ENCODE measurements at regions not wholly inside any gene's neighbourhood (a gene's known extent, or its start where the extent isn't known, plus 50 kb on each side); places are given as distances from the start of the nearest gene placed in this dataset.
"Not testable (repeated sequence)": the region's sequence is repeated elsewhere in the genome, so short reads cannot be mapped to it uniquely, and the experiment has no call there.

DNA sequence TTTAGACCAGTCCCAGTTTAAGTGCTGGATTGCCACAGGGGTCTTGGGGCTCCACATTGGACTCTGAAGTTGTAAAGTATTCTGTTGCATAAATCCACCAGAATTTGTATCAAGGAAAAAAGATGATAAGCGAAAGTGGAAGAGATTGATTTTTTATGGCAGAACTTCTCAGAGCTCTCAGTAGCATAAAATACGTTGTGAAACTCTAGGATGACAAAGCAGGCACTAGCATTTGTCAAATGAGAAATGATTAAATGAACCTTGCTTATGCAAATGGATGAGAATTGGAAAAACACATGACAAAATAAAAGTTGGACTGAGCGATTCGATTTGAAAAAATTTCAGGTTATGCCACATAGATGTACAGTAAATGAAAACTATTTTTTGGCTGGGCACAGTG lies 253.8 kb upstream of the RAB4A start:
- DNase-seq = no peak

DNA sequence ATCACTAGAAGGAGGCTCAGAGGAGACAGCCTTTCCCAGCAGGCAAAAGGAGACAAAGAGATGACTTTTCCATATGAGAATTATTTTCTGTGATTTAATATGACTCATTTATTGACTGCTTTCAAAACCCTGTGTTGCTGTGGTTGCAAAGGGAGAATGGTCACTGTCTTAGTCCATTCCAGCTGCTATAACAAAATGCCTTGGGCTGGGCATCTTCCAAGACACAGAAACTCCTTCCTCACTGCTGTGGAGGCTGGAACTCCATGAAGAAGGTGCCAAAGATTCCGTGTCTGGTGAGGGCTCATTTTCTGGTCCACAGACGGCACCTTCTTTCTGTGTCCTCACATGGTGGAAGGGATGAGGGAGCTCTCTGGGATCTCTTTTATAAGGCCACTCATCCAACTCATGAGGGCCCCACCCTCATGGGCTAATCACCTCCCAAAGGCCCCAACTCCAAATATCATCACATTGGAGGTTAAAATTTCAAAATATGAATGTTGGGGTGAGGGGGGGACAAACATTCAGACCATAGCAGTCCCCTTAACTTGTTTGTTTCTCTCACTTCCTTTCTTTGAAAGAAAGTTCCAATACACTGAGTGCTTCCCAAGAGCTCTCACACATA lies 252.1 kb upstream of the RAB4A start:
- no peak for DNase-seq

DNA sequence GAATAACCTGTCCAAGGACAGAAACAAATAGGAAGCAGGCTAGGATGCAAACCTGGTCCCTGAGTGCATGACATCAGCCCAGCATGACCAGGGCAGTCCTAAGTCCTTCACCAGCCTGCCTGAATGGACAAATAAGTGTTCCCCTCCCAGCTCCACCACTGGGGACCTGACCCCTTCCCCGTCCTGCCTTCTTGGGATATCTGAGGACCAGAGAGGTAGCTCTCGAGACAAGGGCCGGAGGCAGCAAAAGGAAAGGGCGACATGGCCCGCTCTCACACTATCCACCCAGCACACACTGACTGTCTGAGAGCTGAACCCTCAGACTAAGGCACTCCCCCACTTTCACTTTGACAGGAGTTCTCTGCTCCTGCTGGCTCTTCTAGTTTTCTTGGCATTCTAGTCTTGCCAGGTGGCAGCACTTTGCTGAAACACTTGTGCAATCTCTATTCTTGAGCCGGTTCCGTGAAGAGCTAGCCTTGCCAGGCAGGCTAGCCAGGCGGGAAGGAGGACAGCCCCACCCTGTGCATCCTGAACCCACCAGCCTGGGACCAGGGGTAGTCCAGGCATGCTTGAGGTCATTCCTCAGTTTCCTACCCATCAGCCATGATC lies 251.1 kb upstream of the RAB4A start:
- DNase-seq = no peak

DNA sequence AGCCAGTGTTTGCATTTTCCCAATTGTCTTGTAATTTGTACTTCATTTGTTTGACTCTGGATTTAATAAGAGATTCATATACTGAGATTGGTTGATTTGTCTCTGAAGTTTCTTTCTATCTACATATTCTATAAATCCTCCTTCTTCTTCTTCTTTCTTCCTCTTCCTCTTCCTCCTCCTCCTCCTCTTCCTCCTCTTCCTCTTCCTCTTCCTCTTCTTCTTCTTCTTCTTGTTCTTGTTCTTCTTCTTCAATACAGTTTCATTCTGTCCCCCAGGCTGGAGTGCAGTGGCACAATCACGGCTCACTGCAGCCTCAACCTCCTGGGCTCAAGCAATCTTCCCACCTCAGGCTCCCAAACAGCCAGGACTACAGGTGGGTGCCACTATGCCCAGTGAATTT lies 249.9 kb upstream of the RAB4A start:
- not testable (repeated sequence) for DNase-seq

DNA sequence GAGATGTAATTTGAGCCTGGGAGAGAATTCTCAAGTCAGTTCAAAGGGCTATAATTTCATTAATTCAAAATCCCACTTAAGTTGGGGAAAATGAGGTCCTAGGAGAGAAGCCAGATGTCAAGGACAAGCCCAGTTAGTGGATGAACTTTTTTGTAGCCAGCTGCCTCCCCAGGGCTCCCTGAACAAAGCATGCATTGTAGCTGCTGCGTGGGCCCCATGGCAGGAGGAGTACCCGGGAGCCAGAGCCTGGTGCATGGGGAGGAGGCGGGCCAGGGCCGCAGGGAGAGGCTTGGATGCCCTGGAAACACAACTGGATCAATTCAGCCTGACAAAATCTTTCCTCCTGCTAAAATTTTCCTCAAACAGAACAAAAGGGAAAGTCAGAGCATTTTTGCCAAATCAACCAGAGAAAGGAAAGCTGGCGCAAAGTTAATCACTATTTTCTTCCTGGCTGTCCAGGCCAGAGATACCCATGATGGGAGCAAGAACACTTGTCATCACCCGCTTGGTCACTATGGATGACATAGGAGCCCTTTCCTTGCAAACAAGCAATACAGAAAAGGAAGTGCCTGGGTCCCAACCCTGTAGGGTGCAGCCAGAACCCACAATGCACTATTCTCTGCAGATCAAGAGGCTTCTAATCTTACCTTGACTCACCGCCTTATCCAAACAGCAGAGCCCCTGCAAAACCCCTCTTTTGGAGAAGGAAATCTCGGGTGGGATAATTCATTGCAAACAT lies 248.1 kb upstream of the RAB4A start:
- DNase-seq = no peak

DNA sequence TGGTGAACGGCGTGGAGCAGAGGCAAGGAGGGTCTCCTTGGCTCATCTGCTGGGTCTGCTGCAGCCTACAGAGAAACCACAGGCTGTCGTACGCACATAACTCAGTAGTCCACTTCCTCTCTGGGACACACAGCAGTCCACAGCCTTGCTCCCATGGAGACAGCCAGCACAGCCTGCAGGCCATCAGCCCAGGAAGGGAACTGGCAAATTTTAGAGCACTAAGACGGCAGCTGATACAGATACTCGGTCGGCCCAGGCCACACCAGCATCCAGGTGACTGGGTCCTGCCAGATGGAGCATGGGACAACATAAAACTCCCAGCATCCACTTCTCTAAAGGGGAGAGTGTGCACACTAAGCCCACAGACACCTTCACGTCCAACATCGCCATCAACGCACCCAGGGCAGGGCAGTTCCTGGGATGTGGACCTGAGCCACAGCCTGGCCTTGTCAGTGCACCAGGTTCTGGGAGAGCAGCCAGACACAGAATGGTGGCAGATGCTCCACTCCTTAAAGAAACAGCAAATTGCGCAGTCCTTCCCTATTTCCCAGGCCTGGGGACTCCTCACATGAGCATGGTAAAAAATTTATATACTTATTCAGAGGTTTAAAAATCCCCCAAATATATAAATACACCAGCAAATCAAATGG lies 247.1 kb upstream of the RAB4A start:
- no peak for DNase-seq

DNA sequence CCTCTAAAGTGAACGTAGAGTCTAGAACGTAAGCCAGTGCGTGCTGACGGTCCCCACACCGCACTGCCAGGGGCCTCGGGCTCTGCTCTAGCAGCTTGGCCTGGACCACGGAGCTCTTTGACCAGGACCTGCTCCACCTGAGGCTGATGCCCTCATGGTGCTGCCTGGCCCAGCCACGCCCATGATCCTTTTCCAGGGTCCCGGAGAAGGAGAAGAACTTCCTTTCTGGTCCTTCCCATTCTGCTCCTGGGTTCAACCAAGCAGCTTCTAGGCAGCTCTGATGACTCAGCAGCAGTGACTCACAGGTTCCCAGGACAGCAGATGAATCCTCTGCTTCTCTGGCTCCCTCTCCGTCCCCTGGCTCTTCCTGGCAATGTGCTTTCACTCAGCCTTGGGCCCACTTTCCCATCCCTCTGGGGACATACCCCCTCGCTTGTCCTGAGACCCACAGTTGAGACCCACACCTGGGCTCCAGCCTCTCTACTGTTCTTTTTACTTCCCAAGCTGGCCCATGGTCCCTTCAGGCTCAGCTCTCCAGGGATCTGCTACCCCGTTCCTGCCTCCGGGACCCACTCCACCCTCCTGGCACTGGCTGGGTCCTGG lies 246.3 kb upstream of the RAB4A start:
- DNase-seq = no peak

DNA sequence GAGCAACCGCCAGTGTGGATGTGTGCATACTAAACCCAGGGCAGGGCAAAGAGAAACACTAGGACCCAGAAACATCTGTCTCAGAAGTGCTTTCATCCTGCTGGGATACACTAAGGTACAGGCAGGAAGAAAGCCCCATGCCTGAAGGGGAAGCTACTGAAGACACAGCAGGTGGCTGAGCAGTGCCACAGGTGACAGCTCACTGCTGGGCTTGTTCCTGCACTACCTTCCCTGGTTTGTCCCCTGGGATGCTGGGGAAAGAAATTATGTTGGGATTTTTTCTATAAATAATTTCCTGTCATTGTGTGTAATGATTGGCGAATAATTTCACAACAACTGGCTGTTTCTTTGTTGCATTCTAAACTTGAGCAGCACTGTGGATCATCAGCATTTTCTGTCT lies 245.3 kb upstream of the RAB4A start:
- DNase-seq = no peak

DNA sequence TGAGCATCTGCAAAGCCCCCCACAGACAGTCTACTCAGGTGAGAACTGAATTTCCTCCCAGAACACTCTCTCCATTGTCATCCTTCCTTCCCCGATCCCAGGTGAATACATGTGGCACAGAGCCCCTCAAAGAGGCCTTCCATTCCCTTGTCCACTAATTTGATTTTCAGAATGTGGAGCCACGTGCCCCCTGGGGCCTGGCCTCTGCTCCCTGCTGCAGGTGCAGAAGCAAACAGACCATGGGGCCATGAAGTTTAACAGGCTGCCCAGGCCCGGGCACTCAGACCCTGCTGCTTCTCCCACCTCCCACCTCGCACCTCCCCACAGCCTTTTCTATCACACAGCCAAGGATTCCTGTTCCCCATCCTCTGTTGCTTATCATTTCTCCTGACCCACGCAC lies 243.8 kb upstream of the RAB4A start:
- DNase-seq = no peak

DNA sequence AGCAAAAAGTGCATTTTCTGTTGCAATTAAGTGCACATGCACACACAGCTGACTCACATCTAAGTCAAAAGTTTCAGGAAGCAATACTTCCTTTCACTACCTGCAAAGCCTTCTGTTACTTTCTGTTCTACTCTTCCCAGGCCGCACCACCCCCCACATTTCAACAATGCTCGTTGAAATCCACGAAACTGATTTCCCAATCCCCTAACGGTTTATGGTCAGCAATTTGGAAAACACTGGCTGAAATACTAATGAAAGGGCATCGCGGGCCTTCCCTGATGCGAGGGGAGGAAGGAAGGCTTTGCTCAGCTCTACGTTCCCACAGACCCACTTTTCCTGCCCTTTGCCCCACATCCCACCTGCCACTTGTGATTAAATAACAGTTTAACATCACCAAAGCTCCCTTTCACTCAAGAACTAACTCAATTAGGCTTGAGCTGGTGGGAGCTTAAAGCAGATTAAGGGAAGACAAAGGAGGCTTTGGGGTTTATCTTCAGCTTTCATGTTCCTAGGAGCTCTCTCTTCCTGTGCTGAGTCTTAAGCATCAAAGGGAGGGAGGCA lies 243.2 kb upstream of the RAB4A start:
- no peak for DNase-seq

DNA sequence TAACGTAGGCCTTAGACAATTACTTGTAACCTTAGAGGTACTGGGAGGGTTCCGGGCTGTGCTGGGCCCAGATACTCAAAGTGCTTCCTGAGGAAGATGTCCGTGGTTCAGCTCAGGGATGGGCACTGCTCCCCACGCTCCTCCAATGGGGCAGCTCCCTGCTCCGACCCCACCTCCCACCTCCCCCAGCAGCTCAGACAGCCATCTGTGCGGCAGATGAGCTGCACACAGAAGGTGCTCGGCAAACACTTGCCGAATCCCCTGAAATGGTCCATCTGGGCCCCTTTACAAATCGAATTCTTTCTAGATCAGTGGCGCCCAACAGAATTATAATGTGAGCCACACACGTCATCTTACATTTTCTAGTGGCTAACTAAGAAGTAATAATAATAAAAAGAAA lies 242.4 kb upstream of the RAB4A start:
- DNase-seq = no peak

DNA sequence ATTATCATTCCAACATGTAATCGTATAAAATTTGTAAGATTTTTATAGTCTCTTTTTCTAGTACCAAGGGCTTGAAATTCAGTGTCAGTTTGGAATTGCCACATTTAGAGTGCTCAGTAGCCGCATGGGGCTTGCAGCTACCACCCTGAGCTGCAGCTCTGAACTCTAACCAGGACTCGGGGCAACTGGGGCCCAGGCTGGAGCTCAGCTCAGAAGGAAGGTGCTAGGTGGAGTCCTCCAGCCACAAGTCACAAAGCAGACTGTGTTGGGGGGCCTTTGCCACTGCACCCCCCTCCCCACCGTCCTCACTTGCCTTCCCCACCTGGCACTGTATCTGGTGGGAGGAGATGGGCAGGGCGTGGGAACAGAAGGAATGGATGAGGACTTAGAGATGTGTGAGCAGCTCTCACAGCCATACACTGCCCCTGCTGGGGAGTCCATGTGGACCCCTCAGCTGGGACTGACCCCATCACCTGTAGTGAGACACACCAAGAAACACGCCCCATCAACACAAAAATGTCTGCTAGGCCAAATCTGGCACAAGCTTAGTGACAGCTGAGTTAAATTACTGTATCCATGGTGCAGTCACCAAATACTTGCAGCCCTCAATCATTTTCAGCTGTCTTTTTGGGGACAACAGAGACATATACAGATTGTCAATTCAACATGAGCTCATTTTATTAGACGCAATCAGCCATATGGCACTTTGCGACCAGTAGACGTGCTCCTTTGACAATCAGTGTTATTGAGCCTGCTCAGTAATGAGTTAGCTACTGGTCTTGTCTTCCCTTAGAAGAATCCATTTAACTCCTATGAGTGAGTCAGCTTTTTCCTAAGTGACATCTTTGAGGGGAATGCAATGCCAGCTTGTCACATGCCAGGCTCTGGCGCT lies 241.7 kb upstream of the RAB4A start:
- DNase-seq = no peak

DNA sequence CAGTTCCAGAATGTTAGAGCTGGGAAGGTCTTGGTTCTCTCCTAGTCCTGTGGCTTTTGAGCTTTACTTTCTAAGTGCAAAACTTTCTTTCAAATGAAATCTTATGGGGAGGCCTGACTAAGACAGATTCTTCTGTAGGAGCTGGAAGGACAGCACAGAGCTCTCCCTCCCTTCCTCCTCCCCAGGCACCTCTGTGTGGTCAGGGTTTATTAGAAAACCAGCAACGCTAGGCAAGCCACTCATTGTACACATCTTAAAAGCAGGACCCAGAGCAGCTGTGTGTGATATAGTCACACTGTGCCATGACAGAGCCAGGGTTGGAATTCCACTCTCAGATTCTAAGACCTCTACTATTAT lies 241.1 kb upstream of the RAB4A start:
- no peak for DNase-seq

DNA sequence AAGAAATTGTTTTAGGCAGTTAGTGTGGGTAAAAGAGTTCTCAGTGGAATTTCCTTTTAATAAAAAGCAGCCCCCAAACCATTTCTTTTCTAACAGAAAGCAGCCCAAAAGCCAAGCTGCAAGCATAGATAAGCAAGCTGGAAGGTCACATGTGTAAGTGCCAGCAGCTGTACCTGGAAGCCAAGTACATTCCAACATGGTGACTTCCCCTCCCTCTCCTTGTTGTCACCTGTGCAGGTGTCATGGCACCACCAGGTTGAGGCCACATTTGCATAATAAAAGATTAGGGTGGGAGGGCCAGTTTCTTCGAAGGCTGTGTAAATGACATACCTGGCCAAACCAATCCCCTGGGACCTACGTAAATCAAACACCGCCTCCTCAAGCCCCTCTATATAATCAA lies 240.3 kb upstream of the RAB4A start:
- DNase-seq = no peak

DNA sequence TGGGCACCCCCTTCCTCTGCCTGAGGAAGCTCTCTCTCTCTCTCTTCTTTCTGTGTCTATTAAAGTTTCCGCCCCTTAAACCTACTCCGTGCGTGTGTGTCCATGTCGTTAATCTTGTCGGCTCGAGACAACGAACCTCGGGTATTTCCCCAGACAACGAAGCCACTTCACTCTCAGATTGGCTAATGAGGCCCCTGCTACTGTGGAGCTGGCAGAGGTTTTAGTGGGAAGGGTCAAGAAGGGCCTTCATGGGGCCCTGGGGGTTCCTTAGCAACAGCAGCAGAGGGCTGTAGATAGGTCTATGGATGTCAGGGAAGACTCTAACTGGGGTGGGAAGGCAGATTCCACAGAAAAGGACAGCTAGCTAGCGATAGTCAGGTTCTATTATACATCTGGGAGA lies 239.8 kb upstream of the RAB4A start:
- no peak for DNase-seq

DNA sequence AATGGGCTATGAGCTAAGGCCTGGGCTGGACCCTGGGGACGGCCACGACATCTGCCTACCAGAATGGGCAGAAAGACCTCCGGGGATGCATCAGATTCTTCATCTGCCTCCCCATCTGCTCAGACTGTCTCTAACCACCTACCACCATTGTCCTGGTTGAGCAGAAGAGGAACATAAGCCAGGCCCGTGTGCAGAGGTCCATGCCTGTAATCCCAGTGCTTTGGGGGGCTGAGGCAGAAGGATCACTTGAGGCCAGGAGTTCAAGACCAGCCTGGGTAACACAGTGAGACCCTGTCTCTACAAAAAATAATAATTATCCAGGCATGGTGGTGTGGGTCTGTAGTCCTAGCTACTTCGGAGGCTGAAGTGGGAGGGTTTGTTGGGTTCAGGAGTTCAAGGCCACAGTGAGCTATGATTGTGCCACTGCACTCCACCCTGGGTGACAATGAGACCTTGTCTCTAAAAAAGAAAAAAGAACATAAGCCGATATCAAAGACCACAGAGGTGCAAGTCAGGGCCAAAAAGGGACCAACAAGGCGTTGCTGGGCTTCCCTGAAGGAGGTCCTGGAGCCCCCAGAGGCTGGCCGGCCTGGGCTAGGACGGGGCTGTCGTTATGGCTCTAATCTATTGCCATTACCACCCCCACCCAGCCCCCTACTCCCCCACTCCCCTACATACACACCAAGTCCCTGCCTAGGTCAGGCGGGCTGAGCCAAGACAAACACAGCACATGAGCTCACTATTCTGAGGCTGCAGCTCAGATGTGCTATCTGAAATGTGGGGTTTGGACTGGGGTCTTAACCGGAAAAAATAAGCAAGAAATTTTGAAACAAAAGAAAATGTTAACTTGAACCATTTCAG lies 239.2 kb upstream of the RAB4A start:
- no peak for DNase-seq

DNA sequence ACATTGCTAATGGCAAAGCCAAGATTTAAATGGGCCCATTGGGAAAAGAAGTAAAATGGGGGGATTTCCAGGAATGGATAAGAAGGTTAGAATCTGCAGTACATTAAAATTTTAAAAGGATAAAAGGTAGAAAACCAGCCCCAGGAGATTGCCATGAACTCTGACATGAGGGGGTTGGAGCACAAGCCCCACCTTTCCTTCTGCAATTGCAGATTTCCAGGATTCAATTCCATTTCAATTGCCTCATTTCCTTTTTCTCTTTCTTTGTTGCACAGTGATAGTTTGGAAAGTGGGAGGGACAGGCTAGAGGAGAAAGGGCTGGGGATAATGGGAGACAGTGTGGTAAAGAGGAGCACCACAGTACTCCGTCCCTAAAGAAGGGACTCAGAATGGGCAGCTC lies 238.5 kb upstream of the RAB4A start:
- DNase-seq = no peak

DNA sequence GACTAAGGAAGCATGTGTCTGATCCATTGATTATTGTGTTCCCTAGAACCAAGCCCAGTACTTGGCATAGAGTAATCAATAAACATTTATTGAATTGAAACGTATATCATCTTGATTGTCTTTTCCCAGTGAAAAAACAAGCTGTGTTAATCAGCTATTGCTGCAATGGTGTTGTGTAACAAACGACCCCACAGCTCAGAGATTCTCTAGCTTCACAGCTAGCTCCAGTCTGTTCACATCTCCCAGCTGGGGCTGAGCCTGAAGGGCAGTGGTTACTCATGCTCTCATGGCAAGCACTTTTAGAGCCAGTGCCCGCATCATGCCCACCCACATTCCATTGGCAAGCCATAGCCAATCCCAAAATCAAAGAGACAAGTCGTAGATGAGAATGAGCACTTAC lies 237.4 kb upstream of the RAB4A start:
- DNase-seq = no peak

DNA sequence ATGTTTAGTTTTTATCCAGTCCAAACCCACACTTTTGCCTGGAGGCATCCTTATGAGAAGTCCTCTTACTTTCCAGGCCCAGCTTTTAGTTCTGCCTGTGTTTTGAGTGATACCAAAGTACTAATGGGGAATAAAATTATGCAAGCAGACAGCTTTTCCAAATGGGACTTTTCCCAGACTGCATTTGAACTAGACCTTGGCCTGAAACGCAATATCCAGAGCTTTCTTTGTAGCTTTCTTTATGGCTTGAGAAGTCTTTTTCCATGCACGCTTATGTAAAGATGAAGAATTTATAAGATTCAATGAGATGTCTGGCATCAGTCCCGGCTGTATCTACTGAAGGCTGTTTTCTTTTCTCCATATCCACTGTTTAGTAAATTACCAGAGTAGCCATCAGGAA lies 236.6 kb upstream of the RAB4A start:
- no peak for DNase-seq

DNA sequence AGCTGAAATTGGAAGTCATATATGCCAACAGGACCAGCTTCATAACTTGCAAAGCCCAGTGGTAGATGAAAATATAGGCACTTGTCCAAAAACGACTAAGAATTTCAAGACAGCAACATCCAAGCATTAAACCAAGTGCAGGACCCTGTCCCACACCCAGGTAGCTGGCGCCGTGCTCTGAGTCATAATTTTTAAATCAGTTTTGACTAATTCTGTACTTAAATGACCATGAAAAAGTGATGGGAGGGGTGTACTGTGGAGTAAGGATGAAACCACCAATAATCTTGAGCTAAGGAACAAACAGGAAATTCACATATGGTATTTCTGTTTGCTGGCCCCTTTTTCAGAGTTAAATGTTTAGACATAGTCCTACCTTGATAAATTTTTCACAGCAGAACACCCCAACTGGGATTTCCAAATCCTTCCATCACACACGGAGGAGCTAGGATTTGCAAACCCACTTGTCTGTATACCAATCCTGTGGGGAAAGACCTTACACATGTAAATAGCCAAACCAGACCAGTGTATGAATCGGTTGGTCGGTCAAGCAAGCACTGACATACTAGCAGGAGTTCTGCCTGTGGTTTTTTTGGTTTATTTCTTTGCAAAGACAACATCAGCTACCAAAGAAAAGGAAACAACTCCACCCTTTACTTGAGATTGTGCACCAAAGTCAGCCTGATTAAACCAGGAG lies 235.7 kb upstream of the RAB4A start:
- no peak for DNase-seq

DNA sequence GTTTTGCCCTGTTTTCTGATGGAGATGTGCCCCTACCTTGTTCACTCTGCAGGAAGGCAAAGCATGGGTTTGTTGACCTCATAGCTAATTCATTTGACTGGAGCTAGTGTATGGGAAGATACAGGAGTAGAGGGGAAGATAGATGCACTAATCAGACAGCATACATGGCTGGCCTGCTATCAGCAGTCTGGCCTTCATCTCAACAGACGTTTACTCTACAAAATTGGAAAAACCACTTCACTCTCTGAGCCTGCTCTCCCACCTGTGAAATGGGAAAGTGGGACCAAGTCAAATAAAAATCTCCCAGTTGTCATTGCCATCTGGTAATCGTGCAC lies 235.2 kb upstream of the RAB4A start:
- no peak for DNase-seq
